Epithelial cell of esophagus (primary cell): ENCODE measurements at regions not wholly inside any gene's neighbourhood (a gene's known extent, or its start where the extent isn't known, plus 50 kb on each side); places are given as distances from the start of the nearest gene placed in this dataset.

Experiments used
- DNase-seq: peaks from one replicate; pipeline ENCODE4 v3.0.0; 2010; ENCODE audit warnings: low read depth
- H3K4me3 ChIP-seq: 2 replicates; pipeline ENCODE4 v1.5.1; 2011; ENCODE audit warnings: mild to moderate bottlenecking, low read length, control low read depth
- TF ChIP-seq, protein P1 (sequence below): IDR thresholded peaks from 2 replicates; pipeline ENCODE4 v1.5.1; 2011; ENCODE audit warnings: low read depth, mild to moderate bottlenecking, low read length, control low read depth, inconsistent platforms; ENCODE audit not compliant: insufficient read depth; ENCODE audit errors: missing control alignments

DNA sequence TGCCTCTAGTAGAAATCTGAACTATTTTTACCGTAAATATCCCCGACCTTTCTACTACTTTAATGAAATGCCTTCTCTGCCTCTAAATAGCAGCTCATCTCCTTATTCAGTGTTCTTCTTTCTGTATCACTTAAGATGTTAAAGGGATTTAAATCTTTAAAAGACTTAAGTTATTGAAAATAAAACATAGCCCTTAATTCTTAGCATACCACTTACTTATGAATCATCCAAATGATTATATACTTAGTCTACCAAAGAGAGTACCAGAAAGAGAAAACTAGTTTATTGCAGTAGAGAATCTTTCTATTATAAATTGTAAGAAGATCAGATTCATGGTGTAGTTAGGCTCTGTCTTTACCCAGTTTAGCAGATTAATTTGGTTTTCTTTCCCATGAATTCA is 802.0 kb downstream of the TBL1XR1 start:
- TF ChIP-seq, protein P1, sequence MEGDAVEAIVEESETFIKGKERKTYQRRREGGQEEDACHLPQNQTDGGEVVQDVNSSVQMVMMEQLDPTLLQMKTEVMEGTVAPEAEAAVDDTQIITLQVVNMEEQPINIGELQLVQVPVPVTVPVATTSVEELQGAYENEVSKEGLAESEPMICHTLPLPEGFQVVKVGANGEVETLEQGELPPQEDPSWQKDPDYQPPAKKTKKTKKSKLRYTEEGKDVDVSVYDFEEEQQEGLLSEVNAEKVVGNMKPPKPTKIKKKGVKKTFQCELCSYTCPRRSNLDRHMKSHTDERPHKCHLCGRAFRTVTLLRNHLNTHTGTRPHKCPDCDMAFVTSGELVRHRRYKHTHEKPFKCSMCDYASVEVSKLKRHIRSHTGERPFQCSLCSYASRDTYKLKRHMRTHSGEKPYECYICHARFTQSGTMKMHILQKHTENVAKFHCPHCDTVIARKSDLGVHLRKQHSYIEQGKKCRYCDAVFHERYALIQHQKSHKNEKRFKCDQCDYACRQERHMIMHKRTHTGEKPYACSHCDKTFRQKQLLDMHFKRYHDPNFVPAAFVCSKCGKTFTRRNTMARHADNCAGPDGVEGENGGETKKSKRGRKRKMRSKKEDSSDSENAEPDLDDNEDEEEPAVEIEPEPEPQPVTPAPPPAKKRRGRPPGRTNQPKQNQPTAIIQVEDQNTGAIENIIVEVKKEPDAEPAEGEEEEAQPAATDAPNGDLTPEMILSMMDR: no peak
- DNase-seq: no peak
- no peak overlapping the region for H3K4me3 ChIP-seq

DNA sequence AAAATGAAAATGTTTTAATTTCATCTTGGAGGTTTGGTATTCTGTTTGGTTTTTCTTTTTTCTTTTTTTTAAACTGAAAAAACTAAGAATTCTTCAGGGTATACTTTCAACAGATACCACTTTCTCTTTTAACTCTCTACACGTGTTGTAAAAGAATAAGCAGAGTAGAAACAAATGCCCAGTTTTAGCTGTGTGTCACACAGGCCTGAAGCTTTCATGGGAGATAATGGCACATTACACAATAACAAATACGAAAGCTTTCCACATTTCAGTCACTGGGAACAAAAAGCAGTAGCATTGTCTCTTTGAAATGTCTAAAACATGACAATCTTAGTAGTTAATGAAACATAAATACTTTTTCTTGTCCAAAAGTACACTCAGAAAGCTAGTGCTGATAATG is 818.5 kb downstream of the TBL1XR1 start:
- H3K4me3 ChIP-seq: no peak overlapping the region
- TF ChIP-seq, protein P1: no peak
- no peak for DNase-seq

DNA sequence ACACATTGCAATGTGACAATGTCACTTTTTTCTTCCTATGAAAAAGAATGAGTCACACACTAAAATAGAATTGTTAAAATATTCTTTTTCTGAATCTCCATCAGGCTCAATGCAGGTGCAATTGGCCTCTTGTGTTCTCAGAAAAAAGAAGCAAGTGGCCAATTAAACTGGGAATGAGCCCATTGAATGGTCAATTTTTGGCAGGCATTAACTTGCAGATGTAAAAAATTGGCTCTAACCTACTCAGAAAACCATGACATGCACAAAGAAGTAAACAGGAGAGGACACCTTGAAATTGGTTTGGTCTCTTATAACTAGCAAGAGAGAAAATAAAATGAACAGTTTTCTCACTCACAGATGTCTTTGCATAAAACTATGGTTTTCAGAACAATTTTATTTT is 820.8 kb downstream of the TBL1XR1 start:
- TF ChIP-seq, protein P1: no peak
- DNase-seq: no peak
- no peak overlapping the region for H3K4me3 ChIP-seq

DNA sequence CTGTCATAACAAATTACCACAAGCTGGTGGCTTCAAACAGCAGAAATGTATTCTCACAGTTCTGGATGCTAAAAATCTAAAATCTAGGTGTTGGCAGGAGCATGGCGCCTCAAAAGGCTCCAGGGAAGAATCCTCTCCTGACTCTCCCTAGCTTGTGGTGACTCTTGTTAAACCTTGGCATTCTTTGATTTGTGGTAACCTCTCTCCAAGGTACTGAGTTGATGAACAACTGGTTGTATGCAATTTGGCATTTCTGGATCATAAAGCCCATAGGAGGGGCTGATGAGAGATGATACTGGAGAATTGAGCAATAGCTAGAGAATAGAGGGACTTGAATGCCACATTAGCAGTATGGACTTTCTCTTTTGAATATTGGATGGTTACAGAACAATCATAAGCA is 821.8 kb downstream of the TBL1XR1 start:
- H3K4me3 ChIP-seq: no peak overlapping the region
- TF ChIP-seq, protein P1: no peak
- no peak for DNase-seq

DNA sequence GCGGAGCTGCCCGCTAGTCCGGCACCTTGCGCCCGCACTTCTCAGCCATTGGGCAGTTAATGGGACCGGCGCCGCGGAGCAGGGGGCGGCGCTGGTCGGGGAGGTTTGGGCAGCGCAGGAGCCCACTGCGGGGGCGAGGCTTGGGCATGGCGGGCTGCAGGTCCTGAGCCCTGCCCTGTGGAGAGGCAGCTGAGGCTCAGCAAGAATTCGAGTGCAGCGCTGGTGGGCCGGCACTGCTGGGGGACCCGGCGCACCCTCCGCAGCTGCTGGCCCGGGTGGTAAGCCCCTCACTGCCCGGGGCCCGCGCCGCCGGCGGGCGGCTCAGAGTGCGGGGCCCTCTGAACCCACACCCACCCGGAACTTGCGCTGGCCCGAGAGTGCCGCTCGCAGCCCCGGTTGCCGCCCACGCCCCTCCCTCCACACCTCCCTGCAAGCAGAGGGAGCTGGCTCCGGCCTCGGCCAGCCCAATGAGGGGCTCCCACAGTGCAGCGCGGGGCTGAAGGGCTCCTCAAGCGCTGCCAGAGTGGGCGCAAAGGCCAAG is 835.0 kb downstream of the TBL1XR1 start:
- TF ChIP-seq, protein P1: no peak
- DNase-seq: no peak
- no peak overlapping the region for H3K4me3 ChIP-seq

DNA sequence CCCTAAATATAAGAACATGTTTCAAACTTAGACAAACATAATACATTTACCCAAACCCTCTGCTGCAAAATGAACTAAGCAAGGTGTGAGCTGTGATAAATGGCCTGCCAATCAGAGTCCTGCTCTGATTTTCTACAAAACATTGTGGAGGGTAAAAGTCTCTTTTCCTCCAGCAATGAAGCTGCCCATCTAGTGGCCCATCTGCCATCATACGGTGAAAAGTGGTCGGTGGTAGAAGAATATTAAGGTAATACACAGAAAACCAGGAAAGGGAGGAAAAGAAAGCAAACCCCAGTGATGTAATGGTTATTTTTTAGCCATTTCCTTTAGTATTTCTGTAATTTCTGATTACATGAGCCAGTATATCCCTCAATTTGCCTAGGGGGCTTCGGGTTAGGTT is 838.1 kb downstream of the TBL1XR1 start:
- DNase-seq: no peak
- H3K4me3 ChIP-seq: no peak overlapping the region
- TF ChIP-seq, protein P1: peak; percentile 13

DNA sequence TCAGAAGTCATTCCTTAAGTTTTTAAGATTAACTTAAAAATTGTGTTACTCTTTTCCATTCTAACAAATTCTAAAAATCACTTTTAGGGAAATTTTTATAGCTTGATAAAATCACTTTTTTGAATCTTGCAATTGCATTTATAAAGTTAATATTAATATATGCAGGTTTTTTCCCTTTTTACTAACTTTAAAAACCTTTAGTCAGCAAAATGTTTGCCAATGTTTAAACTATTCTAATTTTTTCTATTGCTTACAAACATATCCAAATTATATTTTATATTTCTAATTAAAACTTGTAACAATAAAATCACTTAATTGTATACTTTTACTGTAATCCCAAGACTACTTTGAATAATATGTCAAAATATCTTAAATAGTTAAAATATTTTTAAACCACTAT is 839.4 kb downstream of the TBL1XR1 start:
- DNase-seq: no peak
- TF ChIP-seq, protein P1: no peak
- no peak overlapping the region for H3K4me3 ChIP-seq
